Lower leg skin (tissue), 4 donors: ENCODE measurements at regions not wholly inside any gene's neighbourhood (a gene's known extent, or its start where the extent isn't known, plus 50 kb on each side); places are given as distances from the start of the nearest gene placed in this dataset.

Experiments used
- DNase-seq, 2 donors: peaks; one replicate each; pipeline ENCODE4 v3.0.0-alpha.2; 2019; ENCODE audit warnings: low spot score in 2 of 2
- H3K4me3 ChIP-seq: fragments of 200-600 bp; sonication (generic); 2 replicates; pipeline ENCODE4 v1.5.1; 2017; ENCODE audit warnings: mild to moderate bottlenecking, low read depth; ENCODE audit not compliant: poor library complexity, severe bottlenecking
- POLR2A ChIP-seq, 2 donors: fragments of 450-650 bp; IDR thresholded peaks; one replicate each; pipeline ENCODE4 v1.6.1; 2016 to 2017; ENCODE audit warnings: antibody characterized with exemption in 2 of 2, mild to moderate bottlenecking in 1 of 2, moderate library complexity in 1 of 2
- WGBS, 2 donors: methylation state at CpG; one replicate each; pipeline ENCODE4 v1.1.5; 2018; 5-methylcytosine and 5-hydroxymethylcytosine counted together
- intact Hi-C: fragments of 100-400 bp; cut with DNase I; formaldehyde crosslinking; loops from one replicate; pipeline ENCODE4 v1.15.0; 2023; ENCODE audit warnings: low total_unique reads
- TF ChIP-seq, protein P1 (sequence below), 3 donors: fragments of 450-650 bp; IDR thresholded peaks; one replicate each; pipeline ENCODE4 v1.5.1; 2016; ENCODE audit warnings: antibody characterized with exemption in 3 of 3, mild to moderate bottlenecking in 3 of 3, moderate library complexity in 2 of 3

DNA sequence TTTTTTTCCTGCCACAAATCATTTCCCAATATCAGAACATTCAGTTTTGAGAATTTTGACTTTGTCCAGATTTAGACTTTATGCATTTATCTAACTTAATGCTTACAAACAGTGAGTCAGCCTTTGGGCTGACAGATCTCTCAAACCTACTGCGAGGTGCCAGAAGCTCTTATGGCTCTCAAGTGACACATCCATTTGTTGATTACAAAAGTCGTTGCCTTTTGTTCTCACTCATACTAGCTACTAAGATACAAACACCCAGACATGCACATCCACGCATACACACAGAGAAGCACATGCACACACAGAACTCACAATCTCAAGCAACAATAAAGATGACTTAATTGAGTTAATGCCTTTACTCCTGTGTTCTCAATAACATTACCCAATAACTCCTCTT is 1147.5 kb downstream of the DIAPH3 start:
- TF ChIP-seq, protein P1, sequence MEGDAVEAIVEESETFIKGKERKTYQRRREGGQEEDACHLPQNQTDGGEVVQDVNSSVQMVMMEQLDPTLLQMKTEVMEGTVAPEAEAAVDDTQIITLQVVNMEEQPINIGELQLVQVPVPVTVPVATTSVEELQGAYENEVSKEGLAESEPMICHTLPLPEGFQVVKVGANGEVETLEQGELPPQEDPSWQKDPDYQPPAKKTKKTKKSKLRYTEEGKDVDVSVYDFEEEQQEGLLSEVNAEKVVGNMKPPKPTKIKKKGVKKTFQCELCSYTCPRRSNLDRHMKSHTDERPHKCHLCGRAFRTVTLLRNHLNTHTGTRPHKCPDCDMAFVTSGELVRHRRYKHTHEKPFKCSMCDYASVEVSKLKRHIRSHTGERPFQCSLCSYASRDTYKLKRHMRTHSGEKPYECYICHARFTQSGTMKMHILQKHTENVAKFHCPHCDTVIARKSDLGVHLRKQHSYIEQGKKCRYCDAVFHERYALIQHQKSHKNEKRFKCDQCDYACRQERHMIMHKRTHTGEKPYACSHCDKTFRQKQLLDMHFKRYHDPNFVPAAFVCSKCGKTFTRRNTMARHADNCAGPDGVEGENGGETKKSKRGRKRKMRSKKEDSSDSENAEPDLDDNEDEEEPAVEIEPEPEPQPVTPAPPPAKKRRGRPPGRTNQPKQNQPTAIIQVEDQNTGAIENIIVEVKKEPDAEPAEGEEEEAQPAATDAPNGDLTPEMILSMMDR (IDR thresholded peaks at IDR 0.05): no peak
- no peak for TF ChIP-seq POLR2A (IDR thresholded peaks at IDR 0.05)
- WGBS, 2 donors: 77 to 78% methylated on average over 3 of the region's 3 CpGs
- no peak for DNase-seq
- intact Hi-C loops: no loop called here
- H3K4me3 ChIP-seq: no peak overlapping the region

DNA sequence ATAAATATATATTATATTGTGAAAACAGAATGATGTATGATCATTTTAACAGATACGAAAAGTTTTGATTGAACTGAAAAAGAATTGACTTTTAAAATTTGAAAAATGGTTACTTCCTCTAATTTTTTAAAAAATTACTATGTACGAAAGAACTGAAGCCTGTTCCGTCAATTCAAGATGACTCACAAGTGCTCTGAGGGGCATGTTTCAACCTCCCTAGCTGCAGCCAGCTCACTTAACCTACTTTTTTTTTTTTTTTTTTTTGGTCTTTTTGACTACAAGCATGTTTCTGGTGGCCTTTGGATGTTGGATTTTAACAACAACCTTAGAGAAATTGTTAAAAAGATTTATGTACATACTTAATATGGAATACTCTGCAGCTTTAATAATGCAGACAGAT is 1139.3 kb downstream of the DIAPH3 start:
- H3K4me3 ChIP-seq: no peak overlapping the region
- DNase-seq: no peak
- intact Hi-C loops: loop anchor here (10.0 kb wide), 1 partner anchor 160 kb away; no protein-coding TSS in a partner anchor
- no peak for TF ChIP-seq POLR2A (IDR thresholded peaks at IDR 0.05)
- TF ChIP-seq, protein P1 (IDR thresholded peaks at IDR 0.05): no peak
- 59 to 66% methylated on average over 3 of the region's 3 CpGs for WGBS, 2 donors

DNA sequence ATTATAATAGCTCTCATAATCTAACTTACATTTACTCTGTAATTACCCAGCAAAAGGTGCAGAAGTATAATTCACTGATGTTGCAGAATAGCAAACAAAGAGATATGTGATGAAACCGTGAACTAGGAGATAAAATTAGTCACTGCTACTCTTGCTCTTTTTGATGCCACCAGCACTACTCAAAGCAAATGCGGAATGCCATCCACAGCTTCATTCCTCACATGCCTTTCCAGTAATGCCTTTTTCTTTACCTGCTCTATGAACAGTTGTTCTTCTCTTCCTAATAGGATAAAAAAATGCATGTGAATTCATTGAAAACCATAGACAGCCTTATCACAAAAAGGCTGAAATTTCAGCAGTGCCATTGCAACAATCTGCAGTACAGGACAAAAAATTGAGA is 1129.5 kb downstream of the DIAPH3 start:
- no peak overlapping the region for H3K4me3 ChIP-seq
- intact Hi-C loops: no loop called here
- TF ChIP-seq POLR2A (IDR thresholded peaks at IDR 0.05): no peak
- TF ChIP-seq, protein P1 (IDR thresholded peaks at IDR 0.05): no peak
- WGBS, 2 donors: 77 to 90% methylated on average over 2 of the region's 2 CpGs
- no peak for DNase-seq

DNA sequence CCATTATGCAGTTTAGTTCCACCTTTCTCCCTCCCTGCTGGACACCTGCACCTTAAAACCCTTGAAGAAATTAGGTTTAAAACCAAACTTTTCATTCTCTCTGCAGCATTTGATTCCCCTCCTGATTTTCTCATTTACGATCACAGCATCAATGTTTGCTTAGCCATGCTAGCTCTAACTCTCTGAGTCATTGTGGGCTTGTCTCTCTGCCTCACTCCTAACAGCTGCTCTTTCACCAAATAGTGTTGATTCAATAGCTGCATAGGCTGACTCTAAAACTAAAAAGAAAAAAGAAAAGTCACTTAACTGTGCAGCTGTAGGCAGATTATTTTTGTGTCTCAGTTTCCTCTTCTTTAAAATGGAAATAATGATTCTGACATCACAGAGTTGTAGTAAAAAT is 1124.9 kb downstream of the DIAPH3 start:
- intact Hi-C loops: no loop called here
- no peak for DNase-seq
- WGBS, 2 donors: 78 to 89% methylated on average over 1 of the region's 1 CpG

DNA sequence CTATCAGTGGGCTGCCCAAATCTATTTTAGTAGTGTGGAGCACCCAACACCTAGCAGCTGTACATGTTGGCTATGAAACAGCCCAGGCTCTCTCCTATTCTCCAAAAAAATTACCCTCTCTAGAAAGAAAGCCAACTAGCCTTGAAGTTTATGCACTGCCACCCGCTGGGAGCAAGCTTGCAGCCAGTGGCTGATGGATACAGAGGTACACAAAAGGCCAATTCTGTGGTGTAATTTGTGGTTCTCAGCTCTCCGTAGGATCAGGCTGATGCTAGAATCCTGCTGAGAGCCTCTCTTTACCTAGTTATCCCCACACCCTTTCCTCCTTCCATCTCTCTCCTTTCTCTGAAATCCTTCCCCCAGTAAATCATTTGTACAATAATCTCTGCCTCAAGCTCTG is 1120.7 kb downstream of the DIAPH3 start:
- 87 to 88% methylated on average over 2 of the region's 2 CpGs for WGBS, 2 donors
- H3K4me3 ChIP-seq: no peak overlapping the region
- intact Hi-C loops: no loop called here
- no peak for DNase-seq
- TF ChIP-seq, protein P1 (IDR thresholded peaks at IDR 0.05): no peak
- TF ChIP-seq POLR2A (IDR thresholded peaks at IDR 0.05): no peak

More for the DNA sequence above, 1124.9 kb downstream of the DIAPH3 start:
- TF ChIP-seq, protein P1 (IDR thresholded peaks at IDR 0.05): no peak
- no peak for TF ChIP-seq POLR2A (IDR thresholded peaks at IDR 0.05)
- no peak overlapping the region for H3K4me3 ChIP-seq

DNA sequence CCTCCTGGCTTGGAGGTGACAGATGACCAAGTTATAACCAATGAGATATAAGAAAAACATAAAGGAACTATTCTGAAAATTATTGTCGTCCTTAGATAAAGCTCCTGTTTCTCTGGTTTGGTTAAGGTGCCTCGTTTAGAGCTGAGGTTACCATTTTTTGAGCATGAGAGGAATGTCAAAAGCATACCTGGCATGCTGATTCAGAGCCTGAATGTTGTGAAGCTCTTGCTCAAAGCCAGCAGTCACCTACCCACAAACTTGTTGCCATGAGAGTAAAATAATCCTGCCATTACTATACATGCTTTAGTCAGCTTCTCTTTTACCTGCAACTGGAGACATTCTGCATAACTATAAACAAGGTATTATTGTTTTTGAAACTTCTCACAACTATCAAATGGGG is 1116.2 kb downstream of the DIAPH3 start:
- 68 to 70% methylated on average over 2 of the region's 2 CpGs for WGBS, 2 donors
- no peak for TF ChIP-seq POLR2A (IDR thresholded peaks at IDR 0.05)
- TF ChIP-seq, protein P1 (IDR thresholded peaks at IDR 0.05): no peak
- intact Hi-C loops: no loop called here
- H3K4me3 ChIP-seq: no peak overlapping the region
- DNase-seq: no peak
